ENCODE measurements at regions not wholly inside any gene's neighbourhood (a gene's known extent, or its start where the extent isn't known, plus 50 kb on each side); places are given as distances from the start of the nearest gene placed in this dataset.

- no peak for TF ChIP-seq POLR2A (IDR thresholded peaks at IDR 0.05)
- no peak for TF ChIP-seq CTCF (IDR thresholded peaks at IDR 0.05)
Measured at GRCh38 chr1:217955723-217956122, 324.6 kb downstream of the SPATA17 start.

Data from breast epithelium (tissue), 3 donors.